ENCODE measurements at regions not wholly inside any gene's neighbourhood (a gene's known extent, or its start where the extent isn't known, plus 50 kb on each side); places are given as distances from the start of the nearest gene placed in this dataset.

- DNase-seq = peak; percentile 3
Observed at GRCh38 chr4:160125576-160126287, 1022.9 kb downstream of the RAPGEF2 start.

- no peak for DNase-seq
Observed at GRCh38 chr4:160127211-160127610, 1024.3 kb downstream of the RAPGEF2 start.

- no peak for DNase-seq
Observed at GRCh38 chr4:160129439-160129838, 1026.6 kb downstream of the RAPGEF2 start.

- no peak for DNase-seq
Observed at GRCh38 chr4:160136021-160136420, 1033.1 kb downstream of the RAPGEF2 start.

GRCh38 chr4:160141206-160141605, 1038.3 kb downstream of the RAPGEF2 start:
- DNase-seq = no peak

- DNase-seq = no peak
Observed at GRCh38 chr4:160142579-160142978, 1039.7 kb downstream of the RAPGEF2 start.

GRCh38 chr4:160143574-160143973, 1040.7 kb downstream of the RAPGEF2 start:
- DNase-seq = no peak

- DNase-seq = no peak
Observed at GRCh38 chr4:160159457-160159856, 1056.6 kb downstream of the RAPGEF2 start.

- no peak for DNase-seq
Observed at GRCh38 chr4:160161026-160161425, 1058.1 kb downstream of the RAPGEF2 start.

- DNase-seq = no peak
Observed at GRCh38 chr4:160175064-160175643, 1072.3 kb downstream of the RAPGEF2 start.

- no peak for DNase-seq
Observed at GRCh38 chr4:160180211-160180610, 1077.3 kb downstream of the RAPGEF2 start.

GRCh38 chr4:160182727-160183126, 1079.8 kb downstream of the RAPGEF2 start:
- DNase-seq = no peak

- DNase-seq = no peak
Observed at GRCh38 chr4:160184884-160185283, 1082.0 kb downstream of the RAPGEF2 start.

- no peak for DNase-seq
Observed at GRCh38 chr4:160193787-160194186, 1090.9 kb downstream of the RAPGEF2 start.

GRCh38 chr4:160194716-160195115, 1091.8 kb downstream of the RAPGEF2 start:
- no peak for DNase-seq

GRCh38 chr4:160202802-160203201, 1099.9 kb downstream of the RAPGEF2 start:
- no peak for DNase-seq

GRCh38 chr4:160212078-160212477, 1109.2 kb downstream of the RAPGEF2 start:
- no peak for DNase-seq

- no peak for DNase-seq
Observed at GRCh38 chr4:160213366-160213765, 1110.5 kb downstream of the RAPGEF2 start.

- no peak for DNase-seq
Observed at GRCh38 chr4:160217352-160217751, 1114.5 kb downstream of the RAPGEF2 start.

GRCh38 chr4:160224049-160224448, 1121.2 kb downstream of the RAPGEF2 start:
- no peak for DNase-seq

- no peak for DNase-seq
Observed at GRCh38 chr4:160233141-160233540, 1130.3 kb downstream of the RAPGEF2 start.

GRCh38 chr4:160235285-160235684, 1132.4 kb downstream of the RAPGEF2 start:
- no peak for DNase-seq

GRCh38 chr4:160235771-160236170, 1132.9 kb downstream of the RAPGEF2 start:
- DNase-seq = no peak

- DNase-seq = no peak
Observed at GRCh38 chr4:160238790-160239189, 1135.9 kb downstream of the RAPGEF2 start.
